Endothelial cell of umbilical vein (primary cell): ENCODE measurements at regions not wholly inside any gene's neighbourhood (a gene's known extent, or its start where the extent isn't known, plus 50 kb on each side); places are given as distances from the start of the nearest gene placed in this dataset.

Experiments used
- BruUV-seq: library from RNA; stranded (reverse); fragments of 400-500 nt; replicated peaks from 2 replicates; lab custom pipeline; 2021; lab: Mats Ljungman, UMichigan
- CTCF ChIA-PET: fragments of 300-600, 350-600 bp; sonication (Branson Sonifier 250); formaldehyde crosslinking; loops from one replicate; lab custom pipeline; 2021; ENCODE audit warnings: antibody characterized with exemption, inconsistent platforms; lab: Charles Lee
- POLR2A ChIA-PET: fragments of 300-600, 350-600 bp; sonication (Branson Sonifier 250); formaldehyde crosslinking; loops from one replicate; lab custom pipeline; 2021; ENCODE audit warnings: antibody characterized with exemption, inconsistent platforms; lab: Charles Lee
- DNase-seq: peaks from one replicate; pipeline ENCODE4 v3.0.0-alpha.2; 2011; ENCODE audit warnings: low read depth, low spot score
- FAIRE-seq: peaks from 2 replicates; lab custom pipeline; 2011; peaks lifted over from hg19 to GRCh38; lab: Jason Lieb, UNC
- H2AFZ ChIP-seq: 2 replicates; pipeline ENCODE4 v1.6.0; 2012; ENCODE audit warnings: low read depth, low read length, control low read depth, inconsistent platforms
- H3K27ac ChIP-seq: 2 replicates; pipeline ENCODE4 v1.5.1; 2011; ENCODE audit warnings: low read depth, mild to moderate bottlenecking, control low read depth, low read length, moderate library complexity; ENCODE audit not compliant: insufficient read depth
- H3K27me3 ChIP-seq, 2 experiments: 2 replicates each; pipeline versions ENCODE4 v1.6.0 to v1.6.1; 2011; ENCODE audit warnings: low read length in 2 of 2, mixed read lengths in 1 of 2; ENCODE audit not compliant: control insufficient read depth in 2 of 2, insufficient read depth in 2 of 2
- H3K36me3 ChIP-seq, 2 experiments: 2 replicates in 1 of 2; 3 replicates in 1 of 2; pipeline ENCODE4 v1.5.1; 2011; ENCODE audit warnings: low read length in 2 of 2, mild to moderate bottlenecking in 1 of 2, moderate library complexity in 1 of 2; ENCODE audit not compliant: control insufficient read depth in 2 of 2, insufficient read depth in 2 of 2; ENCODE audit errors: extremely low read depth in 1 of 2
- H3K4me1 ChIP-seq: 3 replicates; pipeline ENCODE4 v1.5.1; 2011; ENCODE audit warnings: mild to moderate bottlenecking, low read length; ENCODE audit not compliant: control insufficient read depth, insufficient read depth; ENCODE audit errors: extremely low read depth
- H3K4me2 ChIP-seq: 2 replicates; pipeline ENCODE4 v1.6.1; 2011; ENCODE audit warnings: low read length, control low read depth, mixed read lengths; ENCODE audit not compliant: insufficient read depth
- H3K4me3 ChIP-seq, 3 experiments: fragments of 200-600 bp in 1 of 3; sonication (generic), shearing (Covaris generic) in 1 of 3; replicated peaks in 1 of 3; 2 replicates each; pipeline ENCODE4 v1.5.1; 2011 to 2016; ENCODE audit warnings: control low read depth in 3 of 3, low read length in 3 of 3, mild to moderate bottlenecking in 2 of 3, inconsistent platforms in 1 of 3, low read depth in 1 of 3, moderate library complexity in 1 of 3; ENCODE audit not compliant: insufficient read depth in 1 of 3
- H3K79me2 ChIP-seq: 2 replicates; pipeline ENCODE4 v1.6.0; 2012; ENCODE audit warnings: low read length, inconsistent platforms; ENCODE audit not compliant: control insufficient read depth, insufficient read depth
- H3K9ac ChIP-seq: replicated peaks from 2 replicates; pipeline ENCODE3; 2011; ENCODE audit warnings: low read length, control low read depth; ENCODE audit not compliant: insufficient read depth; ENCODE audit errors: extremely low read depth
- H3K9me1 ChIP-seq: replicated peaks from 3 replicates; pipeline ENCODE4 v1.6.0; 2011; ENCODE audit warnings: mild to moderate bottlenecking, low read length; ENCODE audit not compliant: control insufficient read depth, insufficient read depth; ENCODE audit errors: extremely low read depth
- H3K9me3 ChIP-seq: replicated peaks from 2 replicates; pipeline ENCODE4 v1.5.1; 2012; ENCODE audit warnings: low read length, inconsistent platforms; ENCODE audit not compliant: control insufficient read depth, insufficient read depth
- H4K20me1 ChIP-seq: replicated peaks from 2 replicates; pipeline ENCODE3; 2011; ENCODE audit warnings: mild to moderate bottlenecking, low read length; ENCODE audit not compliant: control insufficient read depth, insufficient read depth; ENCODE audit errors: extremely low read depth
- EZH2 ChIP-seq: IDR thresholded peaks from 2 replicates; pipeline ENCODE4 v1.6.1; 2012; ENCODE audit warnings: borderline replicate concordance, low read depth, mild to moderate bottlenecking, moderate library complexity, low read length, inconsistent platforms; ENCODE audit not compliant: severe bottlenecking
- FOS ChIP-seq: IDR thresholded peaks from 2 replicates; pipeline ENCODE4 v1.6.1; 2011; ENCODE audit warnings: mild to moderate bottlenecking, low read length, moderate library complexity, borderline replicate concordance; ENCODE audit not compliant: insufficient read depth
- GATA2 ChIP-seq: IDR thresholded peaks from 2 replicates; pipeline ENCODE4 v1.7.0; 2011; ENCODE audit warnings: low read depth, mild to moderate bottlenecking, moderate library complexity, mixed read lengths, low read length; ENCODE audit not compliant: insufficient read length, insufficient read depth
- JUN ChIP-seq: IDR thresholded peaks from 2 replicates; pipeline ENCODE4 v1.6.1; 2011; ENCODE audit warnings: borderline replicate concordance, low read depth; ENCODE audit not compliant: insufficient read length, insufficient read depth
- MYC ChIP-seq: IDR thresholded peaks from one replicate; pipeline ENCODE4 v1.6.1; 2011; ENCODE audit warnings: mild to moderate bottlenecking, low read depth, low read length
- POLR2A ChIP-seq: IDR thresholded peaks from 2 replicates; pipeline ENCODE4 v1.6.1; 2012; ENCODE audit warnings: low read depth, mild to moderate bottlenecking, control low read depth, low read length
- dilution Hi-C: fragments of 300-500 bp; cut with MboI; formaldehyde crosslinking; loops from one replicate; pipeline ENCODE4 v1.15.0; 2019; ENCODE audit warnings: low sequenced_read_pairs; ENCODE audit not compliant: extremely low pct_ligation_motif_present
- intact Hi-C: fragments of 100-400 bp; cut with micrococcal nuclease; formaldehyde crosslinking; loops from one replicate; pipeline ENCODE4 v1.10.0; 2022
- TF ChIP-seq, protein P1 (sequence below), 2 donors: IDR thresholded peaks; 1 replicate in 1 of 2; 2 replicates in 1 of 2; pipeline ENCODE4 v1.5.1; 2011; ENCODE audit warnings: low read length in 2 of 2, mild to moderate bottlenecking in 2 of 2, moderate library complexity in 2 of 2, control low read depth in 1 of 2, inconsistent platforms in 1 of 2, low read depth in 1 of 2; ENCODE audit not compliant: insufficient read depth in 1 of 2; ENCODE audit errors: extremely low read depth in 1 of 2
- TF ChIP-seq, protein P2 (sequence below): IDR thresholded peaks from 2 replicates; pipeline ENCODE4 v1.6.1; 2011; ENCODE audit not compliant: insufficient read depth, insufficient read length

DNA sequence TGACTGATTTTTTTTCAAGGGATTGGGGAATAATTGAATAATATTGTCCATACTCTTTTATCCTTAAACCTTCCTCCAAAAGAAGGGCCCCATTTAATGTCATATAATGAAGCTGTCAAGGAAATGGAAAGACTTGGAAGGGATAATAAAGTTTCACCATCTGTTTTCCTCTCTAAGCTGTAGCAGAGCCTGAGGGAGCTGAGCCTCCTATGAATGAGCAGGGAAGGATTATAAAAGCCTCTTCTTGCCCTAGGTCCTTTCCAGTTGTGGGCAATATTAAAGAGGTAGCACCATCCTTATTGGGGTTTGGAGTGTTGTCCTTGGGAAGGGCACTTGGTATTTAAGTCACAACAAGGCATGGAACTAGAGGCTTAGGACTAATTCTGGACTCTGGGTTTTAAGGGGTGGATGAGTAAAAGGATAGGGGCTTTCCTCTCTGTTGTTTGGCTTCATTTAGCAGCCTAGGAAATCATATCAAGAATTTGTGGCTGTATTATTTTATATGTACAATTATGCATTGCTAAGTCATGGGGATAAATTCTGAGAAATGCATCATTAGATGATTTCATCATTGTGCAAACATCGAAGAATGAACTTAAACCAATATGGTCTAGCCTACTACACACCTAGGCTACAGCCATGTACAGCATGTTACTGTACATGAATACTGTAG lies 408.5 kb upstream of the DCN start:
- CTCF ChIA-PET, result interaction anchor here (1.3 to 4.2 kb wide), 3 partner anchors 10 to 12 kb away, joined by 3 to 15 read pairs (median 8); no protein-coding TSS in a partner anchor

DNA sequence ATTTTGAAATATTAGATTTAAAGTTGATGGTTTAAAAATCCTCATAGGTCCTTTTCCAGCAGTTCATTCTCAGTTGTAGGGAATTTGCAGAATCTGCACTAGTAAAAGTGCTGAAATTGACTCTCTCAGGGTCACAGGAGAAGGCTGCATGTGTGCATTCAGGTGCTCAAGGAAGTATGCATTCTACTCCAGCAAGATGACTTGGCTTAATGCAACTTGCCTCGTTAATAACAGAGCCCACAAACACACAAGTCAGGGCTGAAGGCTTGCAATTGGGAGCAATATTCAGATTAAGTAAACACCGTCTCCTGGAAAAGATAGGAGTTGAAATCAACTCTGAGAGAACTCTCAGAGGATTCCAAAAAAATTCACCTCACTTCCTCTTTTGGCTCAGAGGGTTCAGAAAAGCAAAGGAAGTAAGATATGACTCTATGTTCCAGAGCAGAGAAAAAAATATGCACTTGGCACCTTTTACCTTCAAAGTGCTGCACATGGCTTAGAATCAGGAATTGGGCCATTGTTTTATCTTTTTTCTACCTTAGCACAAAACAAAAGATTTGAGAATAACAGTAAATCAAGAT lies 406.3 kb upstream of the DCN start:
- Histone ChIP-seq H3K4me2 (no peak overlapping the region), H3K9me3 (no peaks in the 10 kb centered on the region), H3K9ac (no peak overlapping the region), H3K4me1 (no peaks in the 10 kb centered on the region), H3K79me2 (no peaks in the 10 kb centered on the region), H3K27me3 (no peaks in the 10 kb centered on the region), H2AFZ (no peak overlapping the region), H3K36me3 (no peaks in the 10 kb centered on the region), H4K20me1 (no peaks in the 10 kb centered on the region), H3K9me1 (no peaks in the 10 kb centered on the region), H3K4me3 (no peak overlapping the region), H3K27ac (no peak overlapping the region)
- TF ChIP-seq, protein P1, sequence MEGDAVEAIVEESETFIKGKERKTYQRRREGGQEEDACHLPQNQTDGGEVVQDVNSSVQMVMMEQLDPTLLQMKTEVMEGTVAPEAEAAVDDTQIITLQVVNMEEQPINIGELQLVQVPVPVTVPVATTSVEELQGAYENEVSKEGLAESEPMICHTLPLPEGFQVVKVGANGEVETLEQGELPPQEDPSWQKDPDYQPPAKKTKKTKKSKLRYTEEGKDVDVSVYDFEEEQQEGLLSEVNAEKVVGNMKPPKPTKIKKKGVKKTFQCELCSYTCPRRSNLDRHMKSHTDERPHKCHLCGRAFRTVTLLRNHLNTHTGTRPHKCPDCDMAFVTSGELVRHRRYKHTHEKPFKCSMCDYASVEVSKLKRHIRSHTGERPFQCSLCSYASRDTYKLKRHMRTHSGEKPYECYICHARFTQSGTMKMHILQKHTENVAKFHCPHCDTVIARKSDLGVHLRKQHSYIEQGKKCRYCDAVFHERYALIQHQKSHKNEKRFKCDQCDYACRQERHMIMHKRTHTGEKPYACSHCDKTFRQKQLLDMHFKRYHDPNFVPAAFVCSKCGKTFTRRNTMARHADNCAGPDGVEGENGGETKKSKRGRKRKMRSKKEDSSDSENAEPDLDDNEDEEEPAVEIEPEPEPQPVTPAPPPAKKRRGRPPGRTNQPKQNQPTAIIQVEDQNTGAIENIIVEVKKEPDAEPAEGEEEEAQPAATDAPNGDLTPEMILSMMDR (IDR thresholded peaks at IDR 0.05; ENCODE audit: extremely low read depth in 1 of 2, insufficient read depth in 1 of 2, low read depth in 1 of 2, low read length in 2 of 2), result no peak
- TF ChIP-seq, protein P2, sequence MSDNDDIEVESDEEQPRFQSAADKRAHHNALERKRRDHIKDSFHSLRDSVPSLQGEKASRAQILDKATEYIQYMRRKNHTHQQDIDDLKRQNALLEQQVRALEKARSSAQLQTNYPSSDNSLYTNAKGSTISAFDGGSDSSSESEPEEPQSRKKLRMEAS, result no peak
- TF ChIP-seq JUN, result no peak
- no peak for TF ChIP-seq MYC
- no peak for TF ChIP-seq EZH2
- no peak for TF ChIP-seq FOS
- no peak for TF ChIP-seq POLR2A
- DNase-seq (no peak), FAIRE-seq (no peak)
- no TSS peak for BruUV-seq
- ChIA-PET CTCF (no interaction called here), POLR2A (no interaction called here)
- dilution Hi-C loops (no loop called here), intact Hi-C loops (no loop called here)

More for the DNA sequence above, 408.5 kb upstream of the DCN start:
- no peak for DNase-seq
- Histone ChIP-seq H3K27ac (no peak overlapping the region), H3K4me2 (no peak overlapping the region), H3K9me3 (no peaks in the 10 kb centered on the region), H3K9me1 (no peaks in the 10 kb centered on the region), H3K9ac (no peak overlapping the region), H3K4me3 (no peak overlapping the region), H3K4me1 (no peaks in the 10 kb centered on the region), H3K36me3 (no peaks in the 10 kb centered on the region), H3K79me2 (no peaks in the 10 kb centered on the region), H4K20me1 (no peaks in the 10 kb centered on the region), H2AFZ (no peak overlapping the region), H3K27me3 (no peaks in the 10 kb centered on the region)
- dilution Hi-C loops, result no loop called here
- POLR2A ChIA-PET, result no interaction called here
- TF ChIP-seq POLR2A (no peak), EZH2 (no peak), GATA2 (no peak), MYC (no peak), JUN (no peak)
- TF ChIP-seq, protein P2, result no peak
- intact Hi-C loops, result no loop called here
- FAIRE-seq, result no peak
- BruUV-seq, result no TSS peak
